ENCODE measurements at regions not wholly inside any gene's neighbourhood (a gene's known extent, or its start where the extent isn't known, plus 50 kb on each side); places are given as distances from the start of the nearest gene placed in this dataset.

DNA sequence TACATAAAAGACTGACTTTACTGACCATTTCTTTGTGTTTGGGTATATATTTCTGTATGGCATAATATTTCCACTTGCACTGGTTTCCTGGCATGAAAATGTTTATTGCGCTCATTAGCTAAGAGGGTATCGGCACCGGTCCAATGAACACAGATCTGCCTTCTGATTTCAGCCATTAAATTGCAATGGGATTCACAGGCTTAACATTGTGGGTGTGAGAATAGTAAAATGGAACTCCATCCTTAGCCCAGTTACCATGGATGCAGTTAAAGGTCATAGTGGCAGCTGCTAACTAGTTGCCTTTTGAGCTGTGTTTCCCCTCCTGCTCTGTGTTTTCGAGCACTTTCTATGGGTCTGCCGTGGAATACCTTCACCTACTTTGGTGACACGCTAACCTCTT lies 352.6 kb upstream of the POU3F3 start:
- DNase-seq (ENCODE audit: low spot score in 2 of 2): no peak
- Mint-ChIP-seq H3K4me3 (no peak overlapping the region), H3K27ac (no peak overlapping the region), H3K36me3 (no peaks in the 10 kb centered on the region), H3K9me3 (peaks cover 5% of the 10 kb centered on the region), H3K4me1 (no peaks in the 10 kb centered on the region)
- no peak for ATAC-seq

DNA sequence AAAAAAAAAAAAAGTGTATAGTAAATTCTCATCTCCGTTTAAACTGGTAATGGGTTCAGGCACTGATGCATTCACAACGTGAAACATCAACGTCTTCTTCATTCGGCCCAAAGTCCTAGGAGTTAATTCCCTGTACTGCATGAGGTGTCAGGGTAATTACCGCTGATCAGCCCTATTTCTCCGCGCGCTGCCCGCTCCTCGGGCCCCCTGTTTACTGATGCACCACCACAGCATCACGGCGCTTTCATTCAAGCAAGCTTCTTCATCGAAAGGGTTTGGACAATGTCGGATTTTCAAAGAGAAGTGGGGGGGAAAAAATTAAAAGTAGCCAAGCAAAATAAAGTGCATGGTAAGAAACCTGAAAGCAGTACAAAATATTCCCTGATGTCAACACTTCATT lies 352.0 kb upstream of the POU3F3 start:
- no peak for ATAC-seq
- no peaks in the 10 kb centered on the region for H3K4me1 Mint-ChIP-seq
- H3K4me3 Mint-ChIP-seq: no peak overlapping the region
- H3K36me3 Mint-ChIP-seq: no peaks in the 10 kb centered on the region
- DNase-seq (ENCODE audit: low spot score in 2 of 2): no peak
- H3K9me3 Mint-ChIP-seq: peaks cover 5% of the 10 kb centered on the region
- H3K27ac Mint-ChIP-seq: no peak overlapping the region

- DNase-seq (ENCODE audit: low spot score in 2 of 2) (no peak), ATAC-seq (no peak)
- H3K27ac Mint-ChIP-seq: no peak overlapping the region
- H3K9me3 Mint-ChIP-seq: no peaks in the 10 kb centered on the region
- H3K4me3 Mint-ChIP-seq: no peak overlapping the region
- no peaks in the 10 kb centered on the region for H3K4me1 Mint-ChIP-seq
- H3K36me3 Mint-ChIP-seq: no peaks in the 10 kb centered on the region
Observed at GRCh38 chr2:104502901-104503300, 351.0 kb upstream of the POU3F3 start.

DNA sequence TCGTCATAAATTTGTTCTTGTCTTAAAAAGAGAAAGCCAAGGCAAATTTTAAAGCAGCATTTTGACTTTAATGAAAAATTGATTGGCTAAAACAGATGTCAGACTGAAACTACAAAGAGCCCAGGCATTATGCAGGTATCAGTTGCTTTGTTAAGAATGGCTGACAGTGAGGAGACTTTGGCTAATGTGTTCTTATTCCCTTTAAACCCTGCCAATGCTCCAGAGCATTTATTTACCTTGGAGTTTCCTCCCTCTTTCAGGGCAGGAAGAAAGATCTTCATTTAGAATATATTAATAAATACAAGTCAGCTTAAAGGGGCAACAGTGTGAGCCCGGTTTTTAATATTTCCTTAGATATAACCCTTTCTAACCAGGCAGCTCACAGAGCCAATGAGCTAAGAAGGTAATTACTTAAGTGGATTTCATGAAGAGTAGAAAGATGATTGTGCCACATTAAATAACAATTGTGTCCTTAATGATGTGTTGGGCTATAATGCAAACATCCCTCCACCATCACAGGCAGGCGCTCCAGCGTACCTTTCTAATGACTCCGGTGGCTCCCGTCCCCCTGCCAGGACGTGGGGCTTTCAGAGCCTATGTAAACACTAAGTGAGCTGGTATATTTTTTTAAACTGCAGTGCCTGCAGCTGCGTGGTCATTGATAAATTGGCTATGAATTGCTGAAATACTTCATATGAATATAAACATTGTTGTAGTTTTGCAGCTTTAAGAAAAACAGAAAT lies 349.4 kb upstream of the POU3F3 start:
- Mint-ChIP-seq H3K4me3 (no peak overlapping the region), H3K4me1 (no peaks in the 10 kb centered on the region), H3K36me3 (no peaks in the 10 kb centered on the region), H3K9me3 (no peaks in the 10 kb centered on the region), H3K27ac (no peak overlapping the region)
- no peak for ATAC-seq
- no peak for DNase-seq (ENCODE audit: low spot score in 2 of 2)

DNA sequence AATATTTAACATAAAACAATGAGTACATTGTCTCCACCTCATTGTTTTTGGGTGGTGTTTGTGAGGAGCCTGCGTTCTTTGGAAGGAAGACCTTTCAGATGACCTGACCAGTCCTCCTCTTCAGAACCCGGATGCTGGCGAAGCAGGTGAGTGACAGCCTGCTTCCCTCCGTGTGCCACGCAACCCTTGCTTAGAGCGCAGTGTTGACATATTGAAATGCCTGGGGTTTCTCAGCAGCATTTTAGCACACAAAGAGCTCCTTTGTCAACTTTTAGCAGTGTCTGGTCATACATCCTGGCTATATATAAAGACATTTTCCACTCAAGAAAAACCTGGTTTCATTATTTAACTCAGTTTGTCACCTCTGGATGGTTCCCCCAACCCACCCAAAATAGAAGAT lies 335.7 kb upstream of the POU3F3 start:
- Mint-ChIP-seq H3K36me3 (no peaks in the 10 kb centered on the region), H3K4me1 (no peaks in the 10 kb centered on the region), H3K9me3 (peaks cover 21% of the 10 kb centered on the region), H3K4me3 (no peak overlapping the region), H3K27ac (no peak overlapping the region)
- no peak for ATAC-seq
- DNase-seq (ENCODE audit: low spot score in 2 of 2): no peak

GRCh38 chr2:104521247-104521646 lies 332.7 kb upstream of the POU3F3 start:
- DNase-seq (ENCODE audit: low spot score in 2 of 2): no peak

DNA sequence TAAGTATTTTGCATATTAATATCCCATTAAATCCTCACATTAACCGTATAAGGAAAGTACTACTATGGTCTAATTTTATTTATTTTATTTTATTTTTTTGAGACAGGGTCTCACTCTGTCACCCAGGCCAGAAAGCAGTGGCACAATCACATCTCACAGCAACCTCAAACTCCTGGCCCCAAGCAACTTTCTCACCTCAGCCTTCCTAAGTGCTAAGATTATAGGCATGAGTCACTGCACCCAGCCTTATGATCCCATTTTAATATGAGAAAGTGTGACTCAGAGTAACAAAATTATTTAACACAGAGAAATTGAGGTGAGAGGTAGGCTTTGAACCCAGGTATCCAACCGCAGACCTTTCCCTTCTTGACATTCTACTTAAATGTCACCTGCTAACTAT lies 330.0 kb upstream of the POU3F3 start:
- Mint-ChIP-seq H3K4me1 (no peaks in the 10 kb centered on the region), H3K36me3 (no peaks in the 10 kb centered on the region), H3K27ac (no peak overlapping the region), H3K4me3 (no peak overlapping the region), H3K9me3 (peaks cover 33% of the 10 kb centered on the region)
- no peak for DNase-seq (ENCODE audit: low spot score in 2 of 2)
- ATAC-seq: no peak

More at GRCh38 chr2:104521247-104521646, 332.7 kb upstream of the POU3F3 start:
- H3K4me1 Mint-ChIP-seq: no peaks in the 10 kb centered on the region
- H3K27ac Mint-ChIP-seq: no peak overlapping the region
- H3K36me3 Mint-ChIP-seq: no peaks in the 10 kb centered on the region
- no peak overlapping the region for H3K4me3 Mint-ChIP-seq
- peaks cover 26% of the 10 kb centered on the region for H3K9me3 Mint-ChIP-seq
- no peak for ATAC-seq

GRCh38 chr2:104528101-104528500 lies 325.8 kb upstream of the POU3F3 start:
- Mint-ChIP-seq H3K36me3 (no peaks in the 10 kb centered on the region), H3K4me1 (no peaks in the 10 kb centered on the region), H3K27ac (no peak overlapping the region), H3K9me3 (peaks cover 12% of the 10 kb centered on the region), H3K4me3 (no peak overlapping the region)
- no peak for ATAC-seq
- DNase-seq (ENCODE audit: low spot score in 2 of 2): no peak

DNA sequence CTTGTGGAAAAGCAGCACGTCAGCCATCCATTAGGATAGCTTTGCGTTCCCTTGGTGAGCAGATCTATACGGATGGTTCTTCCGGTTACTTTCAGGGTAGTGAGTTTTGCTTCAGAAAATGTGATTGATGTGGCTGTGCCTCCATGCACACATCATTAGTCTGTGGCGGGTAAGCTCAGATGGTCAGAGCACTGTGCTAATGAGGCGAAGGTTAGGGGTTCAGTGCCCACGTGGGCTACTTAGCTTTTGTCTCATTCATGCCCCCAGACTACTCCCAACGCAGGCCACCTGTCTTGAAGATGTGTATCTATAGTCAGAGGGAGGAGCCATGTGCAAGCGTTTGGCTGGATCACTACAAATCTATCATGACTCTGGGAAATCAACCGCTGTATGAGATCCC lies 322.8 kb upstream of the POU3F3 start:
- no peak overlapping the region for H3K27ac Mint-ChIP-seq
- H3K4me1 Mint-ChIP-seq: no peaks in the 10 kb centered on the region
- DNase-seq (ENCODE audit: low spot score in 2 of 2): no peak
- no peaks in the 10 kb centered on the region for H3K36me3 Mint-ChIP-seq
- no peak for ATAC-seq
- no peak overlapping the region for H3K4me3 Mint-ChIP-seq
- H3K9me3 Mint-ChIP-seq: peaks cover 16% of the 10 kb centered on the region

GRCh38 chr2:104537116-104537515 lies 316.8 kb upstream of the POU3F3 start:
- H3K9me3 Mint-ChIP-seq: peaks cover 15% of the 10 kb centered on the region
- H3K4me1 Mint-ChIP-seq: no peaks in the 10 kb centered on the region
- no peak for ATAC-seq
- no peaks in the 10 kb centered on the region for H3K36me3 Mint-ChIP-seq
- DNase-seq (ENCODE audit: low spot score in 2 of 2): no peak
- H3K27ac Mint-ChIP-seq: no peak overlapping the region
- no peak overlapping the region for H3K4me3 Mint-ChIP-seq

GRCh38 chr2:104538077-104538476 lies 315.8 kb upstream of the POU3F3 start:
- no peaks in the 10 kb centered on the region for H3K36me3 Mint-ChIP-seq
- H3K9me3 Mint-ChIP-seq: peaks cover 16% of the 10 kb centered on the region
- no peak overlapping the region for H3K27ac Mint-ChIP-seq
- H3K4me1 Mint-ChIP-seq: no peaks in the 10 kb centered on the region
- DNase-seq (ENCODE audit: low spot score in 2 of 2): no peak
- no peak for ATAC-seq
- H3K4me3 Mint-ChIP-seq: no peak overlapping the region

- ATAC-seq (no peak), DNase-seq (ENCODE audit: low spot score in 2 of 2) (no peak)
- no peak overlapping the region for H3K4me3 Mint-ChIP-seq
- no peak overlapping the region for H3K27ac Mint-ChIP-seq
- peaks cover 12% of the 10 kb centered on the region for H3K9me3 Mint-ChIP-seq
- no peaks in the 10 kb centered on the region for H3K4me1 Mint-ChIP-seq
- H3K36me3 Mint-ChIP-seq: no peaks in the 10 kb centered on the region
Observed at GRCh38 chr2:104539649-104540048, 314.3 kb upstream of the POU3F3 start.

GRCh38 chr2:104545055-104545454 lies 308.9 kb upstream of the POU3F3 start:
- Mint-ChIP-seq H3K27ac (no peak overlapping the region), H3K36me3 (no peaks in the 10 kb centered on the region)

GRCh38 chr2:104546537-104546936 lies 307.4 kb upstream of the POU3F3 start:
- Mint-ChIP-seq H3K36me3 (no peaks in the 10 kb centered on the region), H3K9me3 (peaks cover 13% of the 10 kb centered on the region), H3K4me1 (no peaks in the 10 kb centered on the region), H3K4me3 (no peak overlapping the region), H3K27ac (no peak overlapping the region)
- ATAC-seq (no peak), DNase-seq (ENCODE audit: low spot score in 2 of 2) (no peak)

More at GRCh38 chr2:104545055-104545454, 308.9 kb upstream of the POU3F3 start:
- no peaks in the 10 kb centered on the region for H3K4me1 Mint-ChIP-seq
- ATAC-seq: no peak
- DNase-seq (ENCODE audit: low spot score in 2 of 2): no peak
- H3K9me3 Mint-ChIP-seq: peaks cover 15% of the 10 kb centered on the region
- no peak overlapping the region for H3K4me3 Mint-ChIP-seq

DNA sequence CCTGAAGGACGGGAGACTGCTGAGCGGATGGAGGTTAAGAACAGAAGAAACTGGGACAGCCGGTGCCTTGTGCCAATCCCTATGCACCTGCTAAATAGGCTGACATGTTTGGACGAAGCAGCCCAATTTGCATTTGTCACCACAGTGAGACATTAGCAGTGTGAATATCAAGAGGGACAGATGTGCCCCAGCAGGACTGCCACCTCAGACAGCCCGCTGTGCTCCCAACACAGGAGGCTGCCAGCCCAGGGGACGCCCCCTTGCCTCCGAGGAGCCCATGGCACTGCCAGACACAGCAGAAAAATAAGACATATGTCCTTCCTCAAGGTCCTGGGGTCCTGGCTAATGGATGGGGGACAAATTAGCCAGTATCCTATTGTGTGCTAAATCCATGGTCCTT lies 306.7 kb upstream of the POU3F3 start:
- DNase-seq (ENCODE audit: low spot score in 2 of 2) (no peak), ATAC-seq (no peak)
- Mint-ChIP-seq H3K27ac (no peak overlapping the region), H3K9me3 (peaks cover 11% of the 10 kb centered on the region), H3K4me3 (no peak overlapping the region), H3K4me1 (no peaks in the 10 kb centered on the region), H3K36me3 (no peaks in the 10 kb centered on the region)

GRCh38 chr2:104561251-104561650 lies 292.7 kb upstream of the POU3F3 start:
- no peak overlapping the region for H3K4me3 Mint-ChIP-seq

GRCh38 chr2:104562537-104562936 lies 291.4 kb upstream of the POU3F3 start:
- Mint-ChIP-seq H3K36me3 (no peaks in the 10 kb centered on the region), H3K4me1 (no peaks in the 10 kb centered on the region), H3K9me3 (peaks cover 8% of the 10 kb centered on the region), H3K27ac (no peak overlapping the region), H3K4me3 (no peak overlapping the region)
- DNase-seq (ENCODE audit: low spot score in 2 of 2) (no peak), ATAC-seq (no peak)

More at GRCh38 chr2:104561251-104561650, 292.7 kb upstream of the POU3F3 start:
- Mint-ChIP-seq H3K9me3 (peaks cover 11% of the 10 kb centered on the region), H3K4me1 (no peaks in the 10 kb centered on the region), H3K36me3 (no peaks in the 10 kb centered on the region), H3K27ac (no peak overlapping the region)
- DNase-seq (ENCODE audit: low spot score in 2 of 2): no peak
- no peak for ATAC-seq

All from stimulated activated effector memory CD8-positive, alpha-beta T cell treated with anti-CD3 and anti-CD28 coated beads, Interleukin-12 subunit alpha, Interleukin-12 subunit beta, amount 100 ng/mL, for 72 hours (primary cell).